HEK293T (cell line): ENCODE measurements at regions not wholly inside any gene's neighbourhood (a gene's known extent, or its start where the extent isn't known, plus 50 kb on each side); places are given as distances from the start of the nearest gene placed in this dataset.

Experiments used
- CTCF ChIA-PET: fragments of 350-600 bp; formaldehyde crosslinking; extraction: SDS; loops from one replicate; lab custom pipeline; 2021; ENCODE audit warnings: antibody characterized with exemption, inconsistent platforms; lab: Yijun Ruan, JAX
- POLR2A ChIA-PET: fragments of 350-600 bp; formaldehyde crosslinking; extraction: SDS; loops from one replicate; lab custom pipeline; 2020; ENCODE audit warnings: antibody characterized with exemption, inconsistent platforms; lab: Yijun Ruan, JAX
- DNase-seq: peaks from one replicate; pipeline ENCODE4 v3.0.0; 2012; ENCODE audit warnings: mixed read lengths; ENCODE audit errors: extremely low spot score
- ARNT ChIP-seq: fragments of 450-650 bp; IDR thresholded peaks from 2 replicates; pipeline ENCODE4 v1.6.1; 2017; ENCODE audit warnings: mild to moderate bottlenecking
- BHLHE40 ChIP-seq: fragments of 450-650 bp; IDR thresholded peaks from 2 replicates; pipeline ENCODE4 v1.6.1; 2016; ENCODE audit warnings: mild to moderate bottlenecking, moderate library complexity, borderline replicate concordance
- CTBP1 ChIP-seq: fragments of 450-650 bp; IDR thresholded peaks from 2 replicates; pipeline ENCODE4 v1.6.1; 2016; ENCODE audit warnings: borderline replicate concordance
- ELF4 ChIP-seq: fragments of 450-650 bp; IDR thresholded peaks from 2 replicates; pipeline ENCODE4 v1.6.1; 2017; ENCODE audit warnings: antibody characterized with exemption
- FOXA1 ChIP-seq: fragments of 450-650 bp; IDR thresholded peaks from 2 replicates; pipeline ENCODE4 v1.6.1; 2016; ENCODE audit warnings: mild to moderate bottlenecking
- FOXK2 ChIP-seq: fragments of 450-650 bp; IDR thresholded peaks from 2 replicates; pipeline ENCODE4 v1.6.1; 2016; ENCODE audit warnings: mild to moderate bottlenecking
- FOXM1 ChIP-seq: fragments of 450-650 bp; IDR thresholded peaks from 2 replicates; pipeline ENCODE4 v1.6.1; 2017; ENCODE audit warnings: mild to moderate bottlenecking, borderline replicate concordance
- HDGF ChIP-seq: fragments of 450-650 bp; IDR thresholded peaks from 2 replicates; pipeline ENCODE4 v1.6.1; 2017; ENCODE audit warnings: antibody characterized with exemption, borderline replicate concordance
- L3MBTL2 ChIP-seq: fragments of 450-650 bp; conservative IDR thresholded peaks from 2 replicates; pipeline ENCODE4 v1.6.1; 2016; ENCODE audit warnings: mild to moderate bottlenecking
- LEF1 ChIP-seq: fragments of 450-650 bp; IDR thresholded peaks from 2 replicates; pipeline ENCODE4 v1.6.1; 2017; ENCODE audit warnings: mild to moderate bottlenecking, borderline replicate concordance
- NFRKB ChIP-seq: fragments of 450-650 bp; IDR thresholded peaks from 2 replicates; pipeline ENCODE4 v1.6.1; 2016; ENCODE audit warnings: mild to moderate bottlenecking, moderate library complexity
- SP1 ChIP-seq: fragments of 450-650 bp; IDR thresholded peaks from 2 replicates; pipeline ENCODE4 v1.6.1; 2017
- SUZ12 ChIP-seq: fragments of 450-650 bp; IDR thresholded peaks from 2 replicates; pipeline ENCODE4 v1.6.1; 2016; ENCODE audit warnings: mild to moderate bottlenecking
- TARDBP ChIP-seq: fragments of 450-650 bp; IDR thresholded peaks from 2 replicates; pipeline ENCODE4 v1.6.1; 2016
- ZNF384 ChIP-seq: fragments of 450-650 bp; IDR thresholded peaks from 2 replicates; pipeline ENCODE4 v1.6.1; 2016
- TF ChIP-seq, protein P1 (sequence below): fragments of 450-650 bp; IDR thresholded peaks from 2 replicates; pipeline ENCODE4 v1.6.1; 2016

- ChIA-PET CTCF (interaction anchor here (0.6 kb wide), 1 partner anchor 371 kb away, joined by 6 read pairs; no protein-coding TSS in a partner anchor), POLR2A (no interaction called here)
- DNase-seq: no peak
These were observed 57.2 kb upstream of the IER5L start for GRCh38 chr9:129235041-129235930.

GRCh38 chr9:129234491-129234890, 56.4 kb upstream of the IER5L start:
- CTCF ChIA-PET: no interaction called here
- no peak for DNase-seq
- POLR2A ChIA-PET: no interaction called here
- TF ChIP-seq TARDBP: no peak
- no peak for TF ChIP-seq SP1

More at GRCh38 chr9:129235041-129235930, 57.2 kb upstream of the IER5L start:
- TF ChIP-seq HDGF (no peak), ARNT (no peak), FOXM1 (no peak), FOXK2 (no peak), NFRKB (no peak), L3MBTL2 (no peak), TARDBP (no peak), ELF4 (no peak), LEF1 (no peak), FOXA1 (no peak)

- no peak for DNase-seq
- ChIA-PET POLR2A (no interaction called here), CTCF (interaction anchor here (0.6 kb wide), 1 partner anchor 59 kb away, joined by 3 read pairs; no protein-coding TSS in a partner anchor)
- TF ChIP-seq ZNF384 (no peak), LEF1 (no peak), TARDBP (no peak), FOXM1 (no peak), FOXA1 (no peak), SUZ12 (no peak)
These were observed 55.0 kb upstream of the IER5L start for GRCh38 chr9:129232839-129233591.

GRCh38 chr9:129231759-129232158, 53.7 kb upstream of the IER5L start:
- ChIA-PET CTCF (no interaction called here), POLR2A (no interaction called here)
- no peak for TF ChIP-seq SUZ12
- no peak for DNase-seq

GRCh38 chr9:129231022-129231739, 53.1 kb upstream of the IER5L start:
- ChIA-PET POLR2A (no interaction called here), CTCF (no interaction called here)
- TF ChIP-seq ZNF384 (no peak), CTBP1 (no peak), TARDBP (no peak), LEF1 (no peak), SUZ12 (no peak), NFRKB (no peak), SP1 (no peak), FOXM1 (no peak), L3MBTL2 (no peak), FOXA1 (no peak), BHLHE40 (no peak), ARNT (no peak), FOXK2 (no peak), HDGF (no peak), ELF4 (no peak)
- TF ChIP-seq, protein P1, sequence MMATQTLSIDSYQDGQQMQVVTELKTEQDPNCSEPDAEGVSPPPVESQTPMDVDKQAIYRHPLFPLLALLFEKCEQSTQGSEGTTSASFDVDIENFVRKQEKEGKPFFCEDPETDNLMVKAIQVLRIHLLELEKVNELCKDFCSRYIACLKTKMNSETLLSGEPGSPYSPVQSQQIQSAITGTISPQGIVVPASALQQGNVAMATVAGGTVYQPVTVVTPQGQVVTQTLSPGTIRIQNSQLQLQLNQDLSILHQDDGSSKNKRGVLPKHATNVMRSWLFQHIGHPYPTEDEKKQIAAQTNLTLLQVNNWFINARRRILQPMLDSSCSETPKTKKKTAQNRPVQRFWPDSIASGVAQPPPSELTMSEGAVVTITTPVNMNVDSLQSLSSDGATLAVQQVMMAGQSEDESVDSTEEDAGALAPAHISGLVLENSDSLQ: no peak
- no peak for DNase-seq

GRCh38 chr9:129230302-129230701, 52.2 kb upstream of the IER5L start:
- DNase-seq: no peak
- ChIA-PET CTCF (no interaction called here), POLR2A (no interaction called here)
- no peak for TF ChIP-seq SUZ12
- no peak for TF ChIP-seq CTBP1
- TF ChIP-seq LEF1: no peak
- TF ChIP-seq FOXA1: no peak
- TF ChIP-seq ARNT: no peak
- no peak for TF ChIP-seq TARDBP
- TF ChIP-seq, protein P1: no peak
- TF ChIP-seq BHLHE40: no peak
- no peak for TF ChIP-seq HDGF
- TF ChIP-seq FOXK2: no peak
- TF ChIP-seq L3MBTL2: no peak
- no peak for TF ChIP-seq ZNF384
- TF ChIP-seq FOXM1: no peak
- no peak for TF ChIP-seq ELF4
- no peak for TF ChIP-seq NFRKB
- TF ChIP-seq SP1: no peak
